Right atrium auricular region (tissue), 2 donors: ENCODE measurements at regions not wholly inside any gene's neighbourhood (a gene's known extent, or its start where the extent isn't known, plus 50 kb on each side); places are given as distances from the start of the nearest gene placed in this dataset.

Experiments
- DNase-seq: peaks from one replicate; pipeline ENCODE4 v3.0.0-alpha.2; 2019; ENCODE audit warnings: low spot score
- H3K27ac ChIP-seq, 2 donors: fragments of 200-600 bp; sonication (generic); 1 replicate in 1 of 2; 2 replicates in 1 of 2; pipeline ENCODE4 v1.5.1; 2016 to 2019
- H3K27me3 ChIP-seq, 2 donors: fragments of 200-600 bp; sonication (generic); one replicate each; pipeline versions ENCODE4 v1.5.1 to v1.6.0; 2017 to 2019
- H3K36me3 ChIP-seq: fragments of 200-600 bp; sonication (generic); one replicate; pipeline ENCODE4 v1.5.1; 2016
- H3K4me1 ChIP-seq, 2 donors: fragments of 200-600 bp; sonication (generic); one replicate each; pipeline versions ENCODE4 v1.5.1 to v1.6.0; 2017 to 2019
- H3K4me3 ChIP-seq, 2 donors: fragments of 200-600 bp; sonication (generic); 1 replicate in 1 of 2; 2 replicates in 1 of 2; pipeline ENCODE4 v1.5.1; 2017 to 2019; ENCODE audit warnings: mild to moderate bottlenecking in 1 of 2, moderate library complexity in 1 of 2
- H3K9me3 ChIP-seq, 2 donors: fragments of 200-600 bp; sonication (generic); one replicate each; pipeline ENCODE4 v1.5.1; 2019
- CTCF ChIP-seq, 2 donors: fragments of 200-600 bp; sonication (generic); IDR thresholded peaks; one replicate each; pipeline ENCODE4 v1.5.1; 2019; ENCODE audit warnings: antibody characterized with exemption in 2 of 2

GRCh38 chr11:23041001-23041503 is 180.8 kb upstream of the CCDC179 start:
- Histone ChIP-seq H3K4me1 (no peaks in the 10 kb centered on the region), H3K4me3 (no peak overlapping the region), H3K27ac (no peak overlapping the region), H3K36me3 (no peaks in the 10 kb centered on the region), H3K9me3 (no peaks in the 10 kb centered on the region), H3K27me3 (no peaks in the 10 kb centered on the region)
- TF ChIP-seq CTCF (IDR thresholded peaks at IDR 0.05): no peak
- DNase-seq: no peak

- no peak for TF ChIP-seq CTCF (IDR thresholded peaks at IDR 0.05)
- DNase-seq: no peak
- no peaks in the 10 kb centered on the region for H3K36me3 ChIP-seq
Measured at GRCh38 chr11:23058656-23059055, 198.4 kb upstream of the CCDC179 start.

GRCh38 chr11:23063276-23063675 is 203.0 kb upstream of the CCDC179 start:
- no peak for DNase-seq
- no peak overlapping the region for H3K4me3 ChIP-seq
- H3K4me1 ChIP-seq: no peaks in the 10 kb centered on the region
- no peaks in the 10 kb centered on the region for H3K27me3 ChIP-seq
- H3K27ac ChIP-seq: no peak overlapping the region
- no peaks in the 10 kb centered on the region for H3K9me3 ChIP-seq
- TF ChIP-seq CTCF (IDR thresholded peaks at IDR 0.05): no peak
- no peaks in the 10 kb centered on the region for H3K36me3 ChIP-seq

More at GRCh38 chr11:23058656-23059055, 198.4 kb upstream of the CCDC179 start:
- no peaks in the 10 kb centered on the region for H3K9me3 ChIP-seq
- H3K4me1 ChIP-seq: no peaks in the 10 kb centered on the region
- no peaks in the 10 kb centered on the region for H3K27me3 ChIP-seq
- H3K4me3 ChIP-seq: no peak overlapping the region
- H3K27ac ChIP-seq: no peak overlapping the region

- no peak for TF ChIP-seq CTCF (IDR thresholded peaks at IDR 0.05)
- no peaks in the 10 kb centered on the region for H3K36me3 ChIP-seq
- DNase-seq: no peak
- H3K4me3 ChIP-seq: no peak overlapping the region
- H3K4me1 ChIP-seq: no peaks in the 10 kb centered on the region
- H3K9me3 ChIP-seq: no peaks in the 10 kb centered on the region
- H3K27ac ChIP-seq: no peak overlapping the region
- no peaks in the 10 kb centered on the region for H3K27me3 ChIP-seq
Measured at GRCh38 chr11:23078289-23078971, 218.2 kb upstream of the CCDC179 start.

GRCh38 chr11:23079382-23079813 is 219.1 kb upstream of the CCDC179 start:
- Histone ChIP-seq H3K4me3 (no peak overlapping the region), H3K4me1 (no peaks in the 10 kb centered on the region), H3K36me3 (no peaks in the 10 kb centered on the region), H3K9me3 (no peaks in the 10 kb centered on the region), H3K27ac (no peak overlapping the region), H3K27me3 (no peaks in the 10 kb centered on the region)
- DNase-seq: no peak
- TF ChIP-seq CTCF (IDR thresholded peaks at IDR 0.05): no peak

- DNase-seq: no peak
- H3K36me3 ChIP-seq: no peaks in the 10 kb centered on the region
- no peak for TF ChIP-seq CTCF (IDR thresholded peaks at IDR 0.05)
- H3K4me1 ChIP-seq: no peaks in the 10 kb centered on the region
- no peaks in the 10 kb centered on the region for H3K9me3 ChIP-seq
- H3K4me3 ChIP-seq: no peak overlapping the region
- H3K27ac ChIP-seq: no peak overlapping the region
- no peaks in the 10 kb centered on the region for H3K27me3 ChIP-seq
Measured at GRCh38 chr11:23087407-23087806, 227.1 kb upstream of the CCDC179 start.
